ENCODE measurements at regions not wholly inside any gene's neighbourhood (a gene's known extent, or its start where the extent isn't known, plus 50 kb on each side); places are given as distances from the start of the nearest gene placed in this dataset.
A peak's percentile ranks its signal among the peaks of the same experiment; 100 is the strongest.
"Not testable (repeated sequence)": the region's sequence is repeated elsewhere in the genome, so short reads cannot be mapped to it uniquely, and the experiment has no call there.

- DNase-seq: no peak
Observed at GRCh38 chr4:15163284-15163645, 161.0 kb downstream of the CPEB2 start.

- no peak for DNase-seq
Observed at GRCh38 chr4:15164571-15164970, 162.3 kb downstream of the CPEB2 start.

GRCh38 chr4:15167743-15168142, 165.5 kb downstream of the CPEB2 start:
- DNase-seq: no peak

GRCh38 chr4:15168759-15169158, 166.5 kb downstream of the CPEB2 start:
- no peak for DNase-seq

- no peak for DNase-seq
Observed at GRCh38 chr4:15171725-15172124, 169.4 kb downstream of the CPEB2 start.

DNA sequence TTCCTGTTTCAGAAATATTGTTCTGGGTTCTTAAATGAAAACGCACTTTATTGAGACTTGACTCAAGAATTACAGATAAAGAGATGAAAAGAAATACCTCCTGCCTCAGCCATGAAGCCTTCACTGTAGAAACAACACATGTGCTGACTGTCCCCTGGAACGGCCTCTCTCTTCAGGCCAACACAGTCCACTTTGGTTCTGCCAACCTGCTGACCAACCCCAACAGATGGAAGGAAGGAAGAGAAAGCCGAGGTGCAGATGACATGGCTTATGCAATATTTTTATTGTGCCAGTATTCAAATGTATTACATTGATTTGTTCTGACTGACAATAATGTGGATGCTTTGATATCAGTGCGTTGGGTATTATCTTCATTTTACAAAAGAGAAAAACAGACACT, 171.0 kb downstream of the CPEB2 start:
- no peak for DNase-seq

DNA sequence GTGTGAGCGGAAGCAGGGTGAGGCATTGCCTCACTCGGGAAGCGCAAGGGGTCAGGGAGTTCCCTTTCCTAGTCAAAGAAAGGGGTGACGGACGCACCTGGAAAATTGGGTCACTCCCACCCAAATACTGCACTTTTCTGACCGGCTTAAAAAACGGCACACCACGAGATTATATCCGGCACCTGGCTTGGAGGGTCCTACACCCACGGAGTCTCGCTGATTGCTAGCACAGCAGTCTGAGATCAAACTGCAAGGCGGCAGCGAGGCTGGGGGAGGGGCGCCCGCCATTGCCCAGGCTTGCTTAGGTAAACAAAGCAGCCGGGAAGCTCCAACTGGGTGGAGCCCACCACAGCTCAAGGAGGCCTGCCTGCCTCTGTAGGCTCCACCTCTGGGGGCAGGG, 171.9 kb downstream of the CPEB2 start:
- DNase-seq: not testable (repeated sequence)

- not testable (repeated sequence) for DNase-seq
Observed at GRCh38 chr4:15179842-15180241, 177.6 kb downstream of the CPEB2 start.

DNA sequence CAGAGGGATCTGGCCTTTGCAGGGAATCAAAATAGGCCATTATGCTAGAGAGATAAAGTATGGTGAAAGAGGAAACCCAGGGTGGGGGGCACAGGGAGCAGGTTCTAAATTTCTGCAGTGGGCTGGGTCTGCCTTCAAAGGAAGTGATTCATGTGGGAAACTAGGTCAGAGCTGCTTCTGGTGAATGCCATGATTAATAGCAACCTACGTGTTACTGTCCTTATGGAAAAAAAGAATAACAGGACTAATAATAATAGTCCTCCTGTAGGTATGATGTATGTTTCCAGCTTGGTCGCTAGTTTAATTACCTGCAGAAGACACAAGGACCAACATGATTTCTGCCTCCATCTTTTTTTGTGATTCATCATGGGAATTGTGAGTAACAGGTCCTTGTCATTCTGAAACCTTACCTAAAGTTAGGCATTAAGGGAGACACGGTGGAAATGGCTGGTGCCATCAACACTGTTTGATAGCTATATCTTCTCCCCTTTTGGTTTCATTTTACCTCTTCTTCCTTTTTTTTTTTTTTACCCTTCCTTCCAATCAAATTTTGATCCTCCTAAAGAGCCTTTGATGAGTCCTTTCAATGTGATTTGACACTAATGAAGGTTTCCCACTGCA, 180.4 kb downstream of the CPEB2 start:
- DNase-seq: no peak

GRCh38 chr4:15186149-15186548, 183.9 kb downstream of the CPEB2 start:
- no peak for DNase-seq

- no peak for DNase-seq
Observed at GRCh38 chr4:15186806-15187205, 184.5 kb downstream of the CPEB2 start.

GRCh38 chr4:15188605-15189539, 186.6 kb downstream of the CPEB2 start:
- no peak for DNase-seq

GRCh38 chr4:15194520-15194919, 192.2 kb downstream of the CPEB2 start:
- no peak for DNase-seq

DNA sequence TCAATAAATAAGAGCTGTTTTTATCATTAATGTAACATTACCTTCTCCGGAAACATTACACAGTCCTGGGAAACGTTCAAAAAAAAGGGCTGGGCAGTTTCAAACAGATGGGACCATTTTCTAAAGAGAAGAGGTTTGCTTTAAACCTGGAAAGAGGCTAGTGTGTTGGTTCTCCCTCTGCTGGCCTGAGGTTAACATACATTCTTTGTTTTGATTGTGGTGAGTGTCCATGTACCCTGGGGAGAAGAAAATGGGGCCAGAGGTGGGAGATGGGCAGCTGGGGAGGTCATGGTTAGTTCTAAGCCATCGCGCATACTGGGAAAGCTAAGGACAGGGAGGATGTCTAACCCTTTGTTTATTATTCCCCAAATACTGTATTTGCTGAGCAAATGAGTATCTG, 194.7 kb downstream of the CPEB2 start:
- DNase-seq: peak in 1 of 2 experiments; percentile 52

GRCh38 chr4:15198070-15198727, 195.9 kb downstream of the CPEB2 start:
- DNase-seq: no peak

GRCh38 chr4:15201782-15202181, 199.5 kb downstream of the CPEB2 start:
- DNase-seq: no peak

GRCh38 chr4:15202481-15202880, 200.2 kb downstream of the CPEB2 start:
- DNase-seq: no peak

DNA sequence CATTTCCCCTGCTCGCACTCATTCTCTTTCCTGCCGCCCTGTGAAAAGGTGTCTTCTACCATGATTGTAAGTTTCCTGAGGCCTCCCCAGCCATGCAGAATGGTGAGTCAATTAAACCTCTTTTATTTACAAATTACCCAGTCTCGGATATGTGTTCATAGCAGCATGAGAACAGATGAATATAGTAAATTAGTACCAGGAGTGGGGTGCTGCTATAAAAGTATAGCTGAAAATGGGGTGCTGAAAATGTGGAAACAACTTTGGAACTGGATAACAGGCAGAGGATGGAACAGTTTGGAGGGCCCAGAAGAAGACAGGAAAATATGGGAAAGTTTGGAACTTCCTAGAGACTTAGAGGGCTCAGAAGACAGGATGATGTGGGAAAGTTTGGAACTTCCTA, 204.2 kb downstream of the CPEB2 start:
- DNase-seq: not testable (repeated sequence)

- DNase-seq: no peak
Observed at GRCh38 chr4:15213302-15213970, 211.2 kb downstream of the CPEB2 start.

- no peak for DNase-seq
Observed at GRCh38 chr4:15215109-15215508, 212.7 kb upstream of the C1QTNF7 start.

DNA sequence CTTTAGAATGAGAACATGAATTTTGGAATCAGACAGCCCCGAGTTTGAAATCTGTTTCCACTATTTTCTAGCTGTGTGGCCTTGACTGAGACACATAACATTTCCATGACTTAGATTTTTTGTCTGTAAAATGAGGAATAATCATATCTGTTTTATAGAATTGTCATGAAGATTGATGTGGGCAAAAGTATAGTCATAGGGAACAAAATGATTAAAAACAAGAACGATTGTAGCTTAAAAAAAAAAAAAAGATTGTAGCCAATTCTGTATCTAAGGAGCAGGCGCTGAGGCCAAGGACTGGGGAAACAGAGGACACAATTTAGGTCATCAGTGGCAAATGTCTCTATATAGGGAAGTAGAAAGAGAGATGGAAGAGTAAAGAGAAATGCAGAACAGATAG, 201.6 kb upstream of the C1QTNF7 start:
- no peak for DNase-seq

DNA sequence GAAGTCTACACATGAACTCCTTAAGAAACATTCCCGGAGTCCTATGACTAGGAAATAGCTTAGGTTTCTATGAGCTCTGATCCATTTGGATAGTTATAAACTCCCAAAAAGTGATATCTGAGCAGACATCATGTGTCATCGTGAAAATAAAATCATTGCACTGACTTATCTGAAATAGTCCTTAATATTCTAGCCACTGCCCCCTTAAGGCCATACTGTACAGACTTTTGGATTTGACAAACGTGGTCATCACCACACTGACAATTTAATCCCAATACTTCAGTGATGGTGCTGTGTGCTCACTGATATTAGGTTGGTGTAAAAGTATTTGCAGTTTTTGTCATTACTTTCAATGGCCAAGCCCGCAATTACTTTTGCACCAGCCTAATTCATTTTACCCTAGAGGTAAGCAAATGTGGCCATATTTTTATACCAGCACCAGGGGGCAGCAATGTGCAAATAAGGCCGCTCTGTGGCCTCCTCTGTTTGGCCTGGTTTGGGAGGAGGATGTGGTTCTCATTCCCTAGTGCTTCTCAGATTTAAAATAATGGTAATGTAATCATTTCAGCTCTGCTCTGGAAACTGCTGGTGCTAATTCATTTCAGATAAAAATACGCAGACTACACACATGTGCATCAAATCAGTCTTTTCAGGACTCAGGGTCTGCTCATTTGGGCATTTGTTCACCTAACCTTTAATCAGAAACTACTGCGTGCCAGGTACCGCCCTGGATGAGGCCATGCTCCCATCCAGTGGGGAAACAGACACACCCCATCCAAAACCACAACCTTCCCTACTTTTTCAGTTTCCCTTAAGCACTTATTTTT, 196.4 kb upstream of the C1QTNF7 start:
- DNase-seq: peak; percentile 63 to 85
